ENCODE measurements at regions not wholly inside any gene's neighbourhood (a gene's known extent, or its start where the extent isn't known, plus 50 kb on each side); places are given as distances from the start of the nearest gene placed in this dataset.

GRCh38 chr2:147094077-147094476, 750.8 kb upstream of the ACVR2A start:
- no peak for DNase-seq (ENCODE audit: low read depth in 3 of 3, low spot score in 1 of 3)

GRCh38 chr2:147092266-147092665, 752.6 kb upstream of the ACVR2A start:
- no peak for DNase-seq (ENCODE audit: low read depth in 3 of 3, low spot score in 1 of 3)

- no peak for DNase-seq (ENCODE audit: low read depth in 3 of 3, low spot score in 1 of 3)
Measured at GRCh38 chr2:147091448-147091847, 753.4 kb upstream of the ACVR2A start.

- DNase-seq (ENCODE audit: low read depth in 3 of 3, low spot score in 1 of 3) = no peak
Measured at GRCh38 chr2:147088871-147089270, 756.0 kb upstream of the ACVR2A start.

GRCh38 chr2:147086715-147087114, 758.1 kb upstream of the ACVR2A start:
- no peak for DNase-seq (ENCODE audit: low read depth in 3 of 3, low spot score in 1 of 3)

GRCh38 chr2:147083664-147084063, 761.2 kb upstream of the ACVR2A start:
- no peak for DNase-seq (ENCODE audit: low read depth in 3 of 3, low spot score in 1 of 3)

- DNase-seq (ENCODE audit: low read depth in 3 of 3, low spot score in 1 of 3) = peak in 2 of 3 donors; percentile 11 to 19
Measured at GRCh38 chr2:147082850-147083522, 761.8 kb upstream of the ACVR2A start.

GRCh38 chr2:147081831-147082230, 763.0 kb upstream of the ACVR2A start:
- no peak for DNase-seq (ENCODE audit: low read depth in 3 of 3, low spot score in 1 of 3)

- no peak for DNase-seq (ENCODE audit: low read depth in 3 of 3, low spot score in 1 of 3)
Measured at GRCh38 chr2:147076634-147077033, 768.2 kb upstream of the ACVR2A start.

- no peak for DNase-seq (ENCODE audit: low read depth in 3 of 3, low spot score in 1 of 3)
Measured at GRCh38 chr2:147068071-147068470, 776.8 kb upstream of the ACVR2A start.

- DNase-seq (ENCODE audit: low read depth in 3 of 3, low spot score in 1 of 3) = no peak
Measured at GRCh38 chr2:147067136-147067535, 777.7 kb upstream of the ACVR2A start.

GRCh38 chr2:147062073-147062472, 782.8 kb upstream of the ACVR2A start:
- no peak for DNase-seq (ENCODE audit: low read depth in 3 of 3, low spot score in 1 of 3)

- DNase-seq (ENCODE audit: low read depth in 3 of 3, low spot score in 1 of 3) = no peak
Measured at GRCh38 chr2:147061269-147061668, 783.6 kb upstream of the ACVR2A start.

- no peak for DNase-seq (ENCODE audit: low read depth in 3 of 3, low spot score in 1 of 3)
Measured at GRCh38 chr2:147057892-147058490, 786.8 kb upstream of the ACVR2A start.

GRCh38 chr2:147051814-147052213, 793.0 kb upstream of the ACVR2A start:
- DNase-seq (ENCODE audit: low read depth in 3 of 3, low spot score in 1 of 3) = no peak

GRCh38 chr2:147051248-147051647, 793.6 kb upstream of the ACVR2A start:
- no peak for DNase-seq (ENCODE audit: low read depth in 3 of 3, low spot score in 1 of 3)

GRCh38 chr2:147049957-147050356, 794.9 kb upstream of the ACVR2A start:
- no peak for DNase-seq (ENCODE audit: low read depth in 3 of 3, low spot score in 1 of 3)

- DNase-seq (ENCODE audit: low read depth in 3 of 3, low spot score in 1 of 3) = no peak
Measured at GRCh38 chr2:147046473-147046872, 798.4 kb upstream of the ACVR2A start.

- DNase-seq (ENCODE audit: low read depth in 3 of 3, low spot score in 1 of 3) = peak in 1 of 3 donors; percentile 25
Measured at GRCh38 chr2:147045113-147045512, 799.7 kb upstream of the ACVR2A start.

- no peak for DNase-seq (ENCODE audit: low read depth in 3 of 3, low spot score in 1 of 3)
Measured at GRCh38 chr2:147041121-147041494, 803.7 kb upstream of the ACVR2A start.

GRCh38 chr2:147040298-147041120, 804.3 kb upstream of the ACVR2A start:
- DNase-seq (ENCODE audit: low read depth in 3 of 3, low spot score in 1 of 3) = no peak

GRCh38 chr2:147037048-147037447, 807.8 kb upstream of the ACVR2A start:
- DNase-seq (ENCODE audit: low read depth in 3 of 3, low spot score in 1 of 3) = no peak
